Natural killer cell (primary cell): ENCODE measurements at regions not wholly inside any gene's neighbourhood (a gene's known extent, or its start where the extent isn't known, plus 50 kb on each side); places are given as distances from the start of the nearest gene placed in this dataset.

Experiments
- ATAC-seq, 3 donors: fragments of 150-1000 bp in 2 of 3; fragments of 200-7000 bp in 1 of 3; cut with Tn5 transposase; 1 replicate in 1 of 3; 2 replicates in 2 of 3; pipeline ENCODE4 v1.10.0; 2021; ENCODE audit warnings: mild to moderate bottlenecking in 2 of 3, moderate library complexity in 2 of 3
- DNase-seq, 2 donors: peaks; one replicate each; pipeline versions ENCODE4 v3.0.0 to v3.0.0-alpha.2; 2013 to 2021; ENCODE audit warnings: mixed read lengths in 1 of 2
- H3K27ac ChIP-seq: one replicate; pipeline ENCODE4 v1.5.1; 2013; ENCODE audit warnings: mild to moderate bottlenecking, low read length
- H3K27me3 ChIP-seq: one replicate; pipeline ENCODE4 v1.6.1; 2013; ENCODE audit warnings: low read length; ENCODE audit not compliant: control insufficient read depth, insufficient read depth
- H3K36me3 ChIP-seq: one replicate; pipeline ENCODE4 v1.6.1; 2013; ENCODE audit warnings: low read length; ENCODE audit not compliant: control insufficient read depth, insufficient read depth
- H3K4me1 ChIP-seq: one replicate; pipeline ENCODE4 v1.6.1; 2013; ENCODE audit warnings: low read length; ENCODE audit not compliant: control insufficient read depth, insufficient read depth
- H3K4me3 ChIP-seq: one replicate; pipeline ENCODE4 v1.5.1; 2013; ENCODE audit warnings: low read length
- H3K9me3 ChIP-seq: one replicate; pipeline ENCODE4 v1.6.1; 2013; ENCODE audit warnings: low read length; ENCODE audit not compliant: control insufficient read depth, insufficient read depth
- H3K27ac Mint-ChIP-seq, 2 donors: one replicate each; pipeline ENCODE4 v1.8.0; 2022; ENCODE audit warnings: mild to moderate bottlenecking in 2 of 2, mixed read lengths in 2 of 2, moderate library complexity in 1 of 2
- H3K27me3 Mint-ChIP-seq, 2 donors: one replicate each; pipeline ENCODE4 v1.8.0; 2022; ENCODE audit warnings: low read depth in 2 of 2, mixed read lengths in 2 of 2
- H3K36me3 Mint-ChIP-seq: one replicate; pipeline ENCODE4 v1.8.0; 2022; ENCODE audit warnings: mixed read lengths
- H3K4me1 Mint-ChIP-seq, 2 donors: one replicate each; pipeline ENCODE4 v1.8.0; 2022; ENCODE audit warnings: mixed read lengths in 2 of 2
- H3K4me3 Mint-ChIP-seq: one replicate; pipeline ENCODE4 v1.8.0; 2022; ENCODE audit warnings: mild to moderate bottlenecking, moderate library complexity, mixed read lengths
- H3K9me3 Mint-ChIP-seq, 2 donors: one replicate each; pipeline ENCODE4 v1.8.0; 2022; ENCODE audit warnings: mixed read lengths in 2 of 2
- WGBS: methylation state at CpG from one replicate; pipeline ENCODE4 v1.1.7; 2013; ENCODE audit warnings: missing lambda C conversion rate; ENCODE audit not compliant: insufficient coverage; 5-methylcytosine and 5-hydroxymethylcytosine counted together
- intact Hi-C: fragments of 100-400 bp; cut with micrococcal nuclease; formaldehyde crosslinking; loops from one replicate; pipeline ENCODE4 v1.14.2; 2022
- TF ChIP-seq, protein P1 (sequence below): fragments of 200-600 bp; IDR thresholded peaks from one replicate; pipeline ENCODE4 v1.8.0; 2022; ENCODE audit warnings: antibody characterized with exemption

DNA sequence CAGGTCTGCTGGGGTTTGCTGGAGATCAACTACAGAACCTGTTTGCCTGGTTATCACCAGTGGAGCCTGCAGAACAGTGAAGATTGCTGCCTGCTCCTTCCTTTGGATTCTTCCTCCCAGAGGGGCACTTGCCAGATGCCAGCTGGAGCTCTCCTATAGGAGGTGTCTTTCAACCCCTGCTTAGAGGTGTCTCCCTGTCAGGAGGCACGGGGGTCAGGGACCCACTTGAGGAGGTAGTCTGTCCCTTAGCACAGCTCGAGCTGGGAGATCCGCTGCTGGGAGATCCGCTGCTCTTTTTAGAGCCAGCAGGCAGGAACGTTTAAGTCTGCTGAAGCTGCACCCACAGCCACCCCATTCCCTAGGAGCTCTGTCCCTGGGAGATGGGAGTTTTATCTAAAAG, 1806.3 kb upstream of the ADGRL3 start:
- H3K4me1 ChIP-seq, result no peaks in the 10 kb centered on the region
- TF ChIP-seq, protein P1, sequence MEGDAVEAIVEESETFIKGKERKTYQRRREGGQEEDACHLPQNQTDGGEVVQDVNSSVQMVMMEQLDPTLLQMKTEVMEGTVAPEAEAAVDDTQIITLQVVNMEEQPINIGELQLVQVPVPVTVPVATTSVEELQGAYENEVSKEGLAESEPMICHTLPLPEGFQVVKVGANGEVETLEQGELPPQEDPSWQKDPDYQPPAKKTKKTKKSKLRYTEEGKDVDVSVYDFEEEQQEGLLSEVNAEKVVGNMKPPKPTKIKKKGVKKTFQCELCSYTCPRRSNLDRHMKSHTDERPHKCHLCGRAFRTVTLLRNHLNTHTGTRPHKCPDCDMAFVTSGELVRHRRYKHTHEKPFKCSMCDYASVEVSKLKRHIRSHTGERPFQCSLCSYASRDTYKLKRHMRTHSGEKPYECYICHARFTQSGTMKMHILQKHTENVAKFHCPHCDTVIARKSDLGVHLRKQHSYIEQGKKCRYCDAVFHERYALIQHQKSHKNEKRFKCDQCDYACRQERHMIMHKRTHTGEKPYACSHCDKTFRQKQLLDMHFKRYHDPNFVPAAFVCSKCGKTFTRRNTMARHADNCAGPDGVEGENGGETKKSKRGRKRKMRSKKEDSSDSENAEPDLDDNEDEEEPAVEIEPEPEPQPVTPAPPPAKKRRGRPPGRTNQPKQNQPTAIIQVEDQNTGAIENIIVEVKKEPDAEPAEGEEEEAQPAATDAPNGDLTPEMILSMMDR, result no peak
- no peaks in the 10 kb centered on the region for H3K36me3 ChIP-seq
- intact Hi-C loops, result no loop called here
- H3K27me3 ChIP-seq, result no peaks in the 10 kb centered on the region
- ATAC-seq (no peak), DNase-seq (no peak)
- H3K4me1 Mint-ChIP-seq, result no peaks in the 10 kb centered on the region
- WGBS, result 80% methylated on average over 5 of the region's 5 CpGs
- H3K27me3 Mint-ChIP-seq, result no peaks in the 10 kb centered on the region
- H3K36me3 Mint-ChIP-seq, result no peaks in the 10 kb centered on the region
- H3K9me3 Mint-ChIP-seq, result peaks cover 20 to 33% of the 10 kb centered on the region in 2 donors
- no peak overlapping the region for H3K27ac Mint-ChIP-seq
- H3K27ac ChIP-seq, result no peak overlapping the region
- no peak overlapping the region for H3K4me3 ChIP-seq
- H3K4me3 Mint-ChIP-seq, result no peak overlapping the region
- peaks cover 7% of the 10 kb centered on the region for H3K9me3 ChIP-seq

DNA sequence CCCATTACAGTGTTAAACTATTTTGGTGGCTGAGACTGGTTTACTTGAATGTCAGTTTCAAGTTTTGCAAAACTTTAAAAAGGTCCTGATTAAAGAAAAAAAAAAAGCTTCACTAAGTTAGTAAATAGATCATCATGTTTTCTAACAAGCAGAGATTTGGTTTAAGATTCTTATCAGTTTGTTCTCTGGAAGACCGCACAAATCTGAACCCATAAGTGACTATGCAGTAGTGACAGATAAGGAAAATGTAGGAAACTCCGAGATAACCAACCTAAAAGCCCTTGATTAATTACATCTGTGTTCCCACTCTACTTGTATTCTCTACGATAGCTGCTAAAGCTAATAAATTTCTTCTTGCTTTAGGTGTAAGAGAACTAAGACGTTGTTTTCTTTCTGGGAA, 1799.8 kb upstream of the ADGRL3 start:
- no peak overlapping the region for H3K4me3 ChIP-seq
- intact Hi-C loops, result no loop called here
- H3K36me3 Mint-ChIP-seq, result no peaks in the 10 kb centered on the region
- H3K27ac ChIP-seq, result no peak overlapping the region
- ATAC-seq (no peak), DNase-seq (no peak)
- H3K27ac Mint-ChIP-seq, result no peak overlapping the region
- H3K27me3 ChIP-seq, result no peaks in the 10 kb centered on the region
- H3K27me3 Mint-ChIP-seq, result no peaks in the 10 kb centered on the region
- H3K36me3 ChIP-seq, result no peaks in the 10 kb centered on the region
- H3K4me1 ChIP-seq, result no peaks in the 10 kb centered on the region
- H3K9me3 Mint-ChIP-seq, result peaks cover 7 to 19% of the 10 kb centered on the region in 2 donors
- TF ChIP-seq, protein P1, result no peak
- no peak overlapping the region for H3K4me3 Mint-ChIP-seq
- WGBS, result 29% methylated on average over 1 of the region's 4 CpGs
- no peaks in the 10 kb centered on the region for H3K9me3 ChIP-seq
- no peaks in the 10 kb centered on the region for H3K4me1 Mint-ChIP-seq

DNA sequence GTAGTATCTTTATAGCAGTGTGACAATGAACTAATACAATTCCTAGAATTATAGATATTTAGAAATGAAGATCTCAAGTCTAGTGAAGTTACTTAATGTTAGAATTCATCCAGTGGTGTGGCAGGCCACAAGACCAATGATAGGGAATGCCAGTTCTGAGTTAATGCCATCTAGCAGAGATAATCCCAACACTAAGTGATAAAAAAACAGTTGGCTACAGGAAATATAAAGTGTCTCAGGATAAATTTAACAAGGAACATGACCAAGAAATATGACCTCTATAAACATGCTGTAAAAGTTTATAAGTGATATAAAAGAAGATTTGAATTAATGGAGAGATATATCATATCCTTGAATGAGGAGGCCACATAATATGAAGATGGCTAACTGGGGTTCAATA, 1790.5 kb upstream of the ADGRL3 start:
- DNase-seq, result no peak
- Histone ChIP-seq H3K27ac (no peak overlapping the region), H3K36me3 (no peaks in the 10 kb centered on the region), H3K4me3 (no peak overlapping the region), H3K9me3 (no peaks in the 10 kb centered on the region), H3K4me1 (no peaks in the 10 kb centered on the region), H3K27me3 (no peaks in the 10 kb centered on the region)
- Mint-ChIP-seq H3K27me3 (no peaks in the 10 kb centered on the region), H3K4me3 (no peak overlapping the region), H3K9me3 (peaks cover 3 to 4% of the 10 kb centered on the region in 2 donors), H3K4me1 (no peaks in the 10 kb centered on the region), H3K27ac (no peak overlapping the region), H3K36me3 (peaks cover 6% of the 10 kb centered on the region)
- TF ChIP-seq, protein P1, result no peak
- intact Hi-C loops, result no loop called here
- ATAC-seq, result no peak

DNA sequence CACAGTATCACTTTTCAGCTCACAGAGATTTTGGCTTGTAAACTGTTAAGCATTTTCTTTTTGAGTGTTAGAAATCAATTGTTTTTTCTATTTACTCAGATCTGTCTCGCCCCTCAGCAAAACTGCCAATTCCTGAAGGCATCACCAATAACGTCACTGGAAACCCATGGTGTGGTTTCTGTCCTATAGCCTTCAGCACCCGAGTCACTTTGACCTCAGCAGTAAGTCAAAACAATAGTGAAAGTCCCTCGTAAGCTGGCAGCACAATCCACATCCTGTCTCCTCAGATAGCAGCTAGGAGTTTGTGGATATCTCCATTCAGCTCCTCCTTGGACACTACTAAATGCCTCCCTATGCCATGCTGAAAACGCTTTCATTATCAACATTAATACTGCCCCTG, 1787.4 kb upstream of the ADGRL3 start:
- Histone ChIP-seq H3K27ac (no peak overlapping the region), H3K4me3 (no peak overlapping the region), H3K4me1 (no peaks in the 10 kb centered on the region), H3K9me3 (no peaks in the 10 kb centered on the region), H3K27me3 (no peaks in the 10 kb centered on the region), H3K36me3 (no peaks in the 10 kb centered on the region)
- H3K36me3 Mint-ChIP-seq, result peaks cover 13% of the 10 kb centered on the region
- intact Hi-C loops, result no loop called here
- no peak for ATAC-seq
- 71% methylated on average over 4 of the region's 5 CpGs for WGBS
- H3K4me1 Mint-ChIP-seq, result no peaks in the 10 kb centered on the region
- no peak overlapping the region for H3K27ac Mint-ChIP-seq
- TF ChIP-seq, protein P1, result no peak
- DNase-seq, result no peak
- H3K9me3 Mint-ChIP-seq, result peaks cover 7 to 9% of the 10 kb centered on the region in 2 donors
- no peak overlapping the region for H3K4me3 Mint-ChIP-seq
- H3K27me3 Mint-ChIP-seq, result no peaks in the 10 kb centered on the region
